ENCODE measurements at regions not wholly inside any gene's neighbourhood (a gene's known extent, or its start where the extent isn't known, plus 50 kb on each side); places are given as distances from the start of the nearest gene placed in this dataset.

- intact Hi-C loops (cut with DNase I): no loop called here
- Histone ChIP-seq H3K4me1 (peaks cover 4 to 56% (median 34%) of the 10 kb centered on the region in 3 donors), H3K4me3 (no peak overlapping the region), H3K9me3 (no peaks in the 10 kb centered on the region), H3K27ac (peak overlapping the region; percentile 15 to 75 (median 62)), H3K36me3 (no peaks in the 10 kb centered on the region), H3K27me3 (no peaks in the 10 kb centered on the region)
- no peak for DNase-seq
- no peak for TF ChIP-seq POLR2A (IDR thresholded peaks at IDR 0.05)
- no peak for TF ChIP-seq CTCF (IDR thresholded peaks at IDR 0.05)
- 75 to 94% methylated on average over 1 of the region's 1 CpG for WGBS, 2 donors
Observed at GRCh38 chr12:89948271-89949175, 239.9 kb upstream of the ATP2B1 start.

- peak overlapping the region; percentile 15 to 75 (median 62) for H3K27ac ChIP-seq
- 12 to 17% methylated on average over 5 of the region's 5 CpGs for WGBS, 2 donors
- H3K4me3 ChIP-seq: no peak overlapping the region
- H3K9me3 ChIP-seq: no peaks in the 10 kb centered on the region
- H3K4me1 ChIP-seq: peaks cover 8 to 56% (median 37%) of the 10 kb centered on the region in 3 donors
- H3K27me3 ChIP-seq: no peaks in the 10 kb centered on the region
- H3K36me3 ChIP-seq: no peaks in the 10 kb centered on the region
- TF ChIP-seq CTCF (IDR thresholded peaks at IDR 0.05): no peak
- TF ChIP-seq POLR2A (IDR thresholded peaks at IDR 0.05): no peak
- intact Hi-C loops (cut with DNase I): no loop called here
- no peak for DNase-seq
Observed at GRCh38 chr12:89947437-89948270, 239.0 kb upstream of the ATP2B1 start.

- Histone ChIP-seq H3K27ac (no peak overlapping the region), H3K27me3 (no peaks in the 10 kb centered on the region), H3K4me3 (no peak overlapping the region), H3K4me1 (peaks cover 8 to 51% (median 37%) of the 10 kb centered on the region in 3 donors), H3K36me3 (no peaks in the 10 kb centered on the region), H3K9me3 (no peaks in the 10 kb centered on the region)
- WGBS, 2 donors: 72 to 79% methylated on average over 6 of the region's 6 CpGs
- intact Hi-C loops (cut with DNase I): no loop called here
- no peak for DNase-seq
- TF ChIP-seq POLR2A (IDR thresholded peaks at IDR 0.05) (no peak), CTCF (IDR thresholded peaks at IDR 0.05) (no peak)
Observed at GRCh38 chr12:89946518-89947135, 238.0 kb upstream of the ATP2B1 start.

- peaks cover 8 to 36% (median 28%) of the 10 kb centered on the region in 3 donors for H3K4me1 ChIP-seq
- no peak overlapping the region for H3K4me3 ChIP-seq
- no peaks in the 10 kb centered on the region for H3K9me3 ChIP-seq
- H3K27me3 ChIP-seq: no peaks in the 10 kb centered on the region
- intact Hi-C loops (cut with DNase I): no loop called here
- TF ChIP-seq POLR2A (IDR thresholded peaks at IDR 0.05): no peak
- TF ChIP-seq CTCF (IDR thresholded peaks at IDR 0.05): no peak
- H3K27ac ChIP-seq: no peak overlapping the region
- no peak for DNase-seq
- no peaks in the 10 kb centered on the region for H3K36me3 ChIP-seq
Observed at GRCh38 chr12:89945123-89945522, 236.5 kb upstream of the ATP2B1 start.
